PC-3 (cell line): ENCODE measurements at regions not wholly inside any gene's neighbourhood (a gene's known extent, or its start where the extent isn't known, plus 50 kb on each side); places are given as distances from the start of the nearest gene placed in this dataset.
A peak's percentile ranks its signal among the peaks of the same experiment; 100 is the strongest.

Source experiments
- ATAC-seq: fragments of 200-7000 bp; cut with Tn5 transposase; 2 replicates; pipeline ENCODE4 v1.9.1; 2020; ENCODE audit warnings: mild to moderate bottlenecking, moderate library complexity
- BruUV-seq: library from RNA; stranded (reverse); fragments of 400-500 nt; replicated peaks from 2 replicates; lab custom pipeline; 2021; lab: Mats Ljungman, UMichigan
- CTCF ChIA-PET: fragments of 300-600 bp; sonication (Branson Sonifier 250); formaldehyde crosslinking; loops from one replicate; lab custom pipeline; 2022; ENCODE audit warnings: antibody characterized with exemption; lab: Charles Lee
- POLR2A ChIA-PET: fragments of 300-600 bp; sonication (Branson Sonifier 250); formaldehyde crosslinking; loops from one replicate; lab custom pipeline; 2022; ENCODE audit warnings: antibody characterized with exemption; ENCODE audit not compliant: unreplicated experiment; lab: Charles Lee
- DNase-seq: peaks from one replicate; pipeline ENCODE4 v3.0.0-alpha.2; 2015
- H2AFZ ChIP-seq: fragments of 300-600 bp; sonication (generic); 2 replicates; pipeline ENCODE4 v1.6.0; 2016; ENCODE audit warnings: antibody characterized with exemption, low read length
- H3F3A ChIP-seq: fragments of 300-600 bp; sonication (generic); one replicate; pipeline ENCODE4 v1.6.0; 2017; ENCODE audit warnings: antibody characterized with exemption, low read length, control low read depth, mild to moderate bottlenecking; ENCODE audit not compliant: unreplicated experiment
- H3K27ac ChIP-seq: fragments of 300-600 bp; sonication (generic); 2 replicates; pipeline ENCODE4 v1.5.1; 2016; ENCODE audit warnings: mild to moderate bottlenecking, low read length
- H3K27me3 ChIP-seq: fragments of 300-600 bp; sonication (generic); 2 replicates; pipeline ENCODE4 v1.6.1; 2016; ENCODE audit warnings: low read length, mixed read lengths
- H3K36me3 ChIP-seq: fragments of 300-600 bp; sonication (generic); 2 replicates; pipeline ENCODE4 v1.6.1; 2016; ENCODE audit warnings: low read depth, mixed run types, low read length, mixed read lengths
- H3K4me1 ChIP-seq: fragments of 300-600 bp; sonication (generic); 2 replicates; pipeline ENCODE4 v1.5.1; 2016; ENCODE audit warnings: low read length; ENCODE audit not compliant: insufficient read depth
- H3K4me2 ChIP-seq: fragments of 300-600 bp; sonication (generic); 2 replicates; pipeline ENCODE4 v1.6.0; 2016; ENCODE audit warnings: low read length
- H3K4me3 ChIP-seq: fragments of 300-600 bp; sonication (generic); 2 replicates; pipeline ENCODE4 v1.5.1; 2016; ENCODE audit warnings: mild to moderate bottlenecking, low read length, mixed read lengths
- H3K79me2 ChIP-seq: fragments of 300-600 bp; sonication (generic); 2 replicates; pipeline ENCODE4 v1.6.1; 2017; ENCODE audit warnings: low read length, mixed read lengths
- H3K9ac ChIP-seq: fragments of 300-600 bp; sonication (generic); 2 replicates; pipeline ENCODE4 v1.6.0; 2016; ENCODE audit warnings: mild to moderate bottlenecking, low read length
- H3K9me2 ChIP-seq: fragments of 300-600 bp; sonication (generic); replicated peaks from 2 replicates; pipeline ENCODE4 v1.6.1; 2016; ENCODE audit warnings: mixed run types, low read length, mixed read lengths
- H3K9me3 ChIP-seq: fragments of 300-600 bp; sonication (generic); 2 replicates; pipeline ENCODE4 v1.6.1; 2016; ENCODE audit warnings: low read length, mixed read lengths
- H4K20me1 ChIP-seq: fragments of 300-600 bp; sonication (generic); 2 replicates; pipeline ENCODE4 v1.6.1; 2016; ENCODE audit warnings: low read length, mixed read lengths
- CTCF ChIP-seq: fragments of 300-600 bp; sonication (generic); conservative IDR thresholded peaks from 2 replicates; pipeline ENCODE4 v1.5.1; 2017; ENCODE audit warnings: antibody characterized with exemption, low read depth, mild to moderate bottlenecking, low read length
- EZH2 ChIP-seq: fragments of 300-600 bp; sonication (generic); IDR thresholded peaks from one replicate; pipeline ENCODE4 v1.6.1; 2017; ENCODE audit warnings: antibody characterized with exemption, mild to moderate bottlenecking, low read length; ENCODE audit not compliant: unreplicated experiment
- EZH2phosphoT487 ChIP-seq: fragments of 300-600 bp; sonication (generic); IDR thresholded peaks from 2 replicates; pipeline ENCODE4 v1.6.1; 2018; ENCODE audit warnings: mild to moderate bottlenecking, antibody characterized with exemption, low read length, borderline replicate concordance
- intact Hi-C: fragments of 100-400 bp; cut with micrococcal nuclease; formaldehyde crosslinking; loops from 2 replicates; pipeline ENCODE4 v1.9.0; 2023

- H3K9me3 ChIP-seq = no peaks in the 10 kb centered on the region
- ChIA-PET POLR2A (no interaction called here), CTCF (no interaction called here)
- no peaks in the 10 kb centered on the region for H3F3A ChIP-seq
- intact Hi-C loops = loop anchor here (10.0 kb wide), 1 partner anchor 53 kb away; no protein-coding TSS in a partner anchor
- H3K9ac ChIP-seq = no peak overlapping the region
- DNase-seq (peak; percentile 47), ATAC-seq (peak; percentile 18; the same call in 1 of the 2 replicates)
- no peak overlapping the region for H2AFZ ChIP-seq
- TF ChIP-seq EZH2phosphoT487 (no peak), EZH2 (no peak), CTCF (no peak)
- H4K20me1 ChIP-seq = no peaks in the 10 kb centered on the region
- peak overlapping the region; percentile 19; the same call in 1 of the 2 replicates for H3K4me2 ChIP-seq
- H3K27me3 ChIP-seq = no peaks in the 10 kb centered on the region
- H3K4me1 ChIP-seq = peaks cover 10% of the 10 kb centered on the region
- BruUV-seq = no TSS peak
- no peaks in the 10 kb centered on the region for H3K9me2 ChIP-seq
- no peak overlapping the region for H3K27ac ChIP-seq
- no peak overlapping the region for H3K4me3 ChIP-seq
- H3K79me2 ChIP-seq = no peaks in the 10 kb centered on the region
- H3K36me3 ChIP-seq = no peaks in the 10 kb centered on the region
These were observed 306.0 kb upstream of the COL3A1 start for GRCh38 chr2:188668017-188668680.

GRCh38 chr2:188675391-188676009 lies 298.7 kb upstream of the COL3A1 start:
- peak; percentile 84 for DNase-seq
- Histone ChIP-seq H3K79me2 (no peaks in the 10 kb centered on the region), H3K9me2 (no peaks in the 10 kb centered on the region), H3K4me2 (peak overlapping the region; percentile 21), H3K27me3 (no peaks in the 10 kb centered on the region), H2AFZ (no peak overlapping the region), H3K27ac (peak overlapping the region; percentile 71), H3K4me1 (peaks cover 22% of the 10 kb centered on the region), H3K9me3 (no peaks in the 10 kb centered on the region), H4K20me1 (no peaks in the 10 kb centered on the region), H3K36me3 (no peaks in the 10 kb centered on the region), H3K4me3 (no peak overlapping the region), H3K9ac (no peak overlapping the region), H3F3A (peaks cover 5% of the 10 kb centered on the region)
- ATAC-seq = peak; percentile 93
- BruUV-seq = no TSS peak
- POLR2A ChIA-PET = no interaction called here
- CTCF ChIA-PET = interaction anchor here (0.6 kb wide), 1 partner anchor 151 kb away, joined by 3 read pairs; no protein-coding TSS in a partner anchor
- TF ChIP-seq EZH2 (no peak), CTCF (no peak), EZH2phosphoT487 (no peak)
- intact Hi-C loops = no loop called here

- intact Hi-C loops = no loop called here
- Histone ChIP-seq H4K20me1 (no peaks in the 10 kb centered on the region), H3K79me2 (no peaks in the 10 kb centered on the region), H3K9me3 (no peaks in the 10 kb centered on the region), H3K9me2 (no peaks in the 10 kb centered on the region), H3K9ac (no peak overlapping the region), H3K36me3 (no peaks in the 10 kb centered on the region), H2AFZ (no peak overlapping the region), H3K4me3 (no peak overlapping the region), H3K27ac (peak overlapping the region; percentile 71), H3K4me1 (peaks cover 22% of the 10 kb centered on the region), H3K4me2 (peak overlapping the region; percentile 21; the same call in 1 of the 2 replicates), H3K27me3 (no peaks in the 10 kb centered on the region), H3F3A (peaks cover 5% of the 10 kb centered on the region)
- CTCF ChIA-PET = no interaction called here
- POLR2A ChIA-PET = no interaction called here
- ATAC-seq = peak; percentile 23; the same call in 1 of the 2 replicates
- no TSS peak for BruUV-seq
- no peak for DNase-seq
- TF ChIP-seq EZH2phosphoT487 (no peak), CTCF (no peak), EZH2 (no peak)
These were observed 298.2 kb upstream of the COL3A1 start for GRCh38 chr2:188676010-188676400.
